G401.6 (cell line): ENCODE measurements at regions not wholly inside any gene's neighbourhood (a gene's known extent, or its start where the extent isn't known, plus 50 kb on each side); places are given as distances from the start of the nearest gene placed in this dataset.

Source experiments
- FAIRE-seq: peaks from 2 replicates; lab custom pipeline; 2012; peaks lifted over from hg19 to GRCh38; lab: Jason Lieb, UNC

GRCh38 chr17:15039366-15039765 is 225.8 kb downstream of the PMP22 start:
- no peak for FAIRE-seq

GRCh38 chr17:15038656-15039055 is 226.5 kb downstream of the PMP22 start:
- no peak for FAIRE-seq

DNA sequence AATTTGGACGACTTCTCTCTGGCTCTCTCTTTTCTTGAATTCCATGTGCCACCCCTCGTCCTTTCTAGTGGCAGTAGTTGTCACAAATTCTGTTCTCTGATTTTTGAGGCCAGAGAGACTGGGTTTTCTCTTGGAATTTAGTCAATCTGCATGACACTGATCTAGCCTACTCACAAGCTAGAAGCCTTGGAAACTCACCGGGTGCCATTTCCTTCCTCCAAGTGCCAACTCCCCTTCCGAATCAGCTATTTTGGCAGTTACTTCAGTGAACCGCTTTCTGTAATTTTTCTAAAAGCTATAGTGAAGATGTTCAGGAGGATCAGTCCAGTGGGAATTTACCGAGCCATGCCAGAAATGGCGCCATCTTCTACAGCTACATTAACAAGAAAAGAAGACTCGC is 228.9 kb downstream of the PMP22 start:
- no peak for FAIRE-seq

DNA sequence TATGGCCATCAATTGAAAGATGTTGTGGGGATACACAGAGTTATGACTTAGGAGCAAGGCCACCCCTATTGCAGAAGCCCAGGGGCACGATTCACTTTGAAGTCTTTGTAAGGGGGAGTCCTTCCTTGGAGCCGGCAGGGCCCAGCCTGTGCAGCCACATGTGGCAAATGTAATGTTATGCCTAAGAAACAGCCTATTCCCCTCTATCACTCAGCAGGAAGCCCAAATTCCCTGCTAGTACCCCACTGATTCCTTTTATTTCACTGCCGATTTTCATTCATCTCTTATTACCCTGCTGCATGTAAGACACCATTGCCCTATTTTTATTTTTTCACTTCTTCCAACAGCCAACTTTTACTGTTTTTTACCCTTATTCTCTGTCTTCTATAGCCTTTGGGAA is 233.2 kb downstream of the PMP22 start:
- FAIRE-seq: no peak

- FAIRE-seq: no peak
These were observed 235.7 kb downstream of the PMP22 start for GRCh38 chr17:15029469-15029868.

GRCh38 chr17:15027853-15028252 is 237.3 kb downstream of the PMP22 start:
- FAIRE-seq: no peak

- FAIRE-seq: no peak
These were observed 239.0 kb downstream of the PMP22 start for GRCh38 chr17:15026088-15026487.

DNA sequence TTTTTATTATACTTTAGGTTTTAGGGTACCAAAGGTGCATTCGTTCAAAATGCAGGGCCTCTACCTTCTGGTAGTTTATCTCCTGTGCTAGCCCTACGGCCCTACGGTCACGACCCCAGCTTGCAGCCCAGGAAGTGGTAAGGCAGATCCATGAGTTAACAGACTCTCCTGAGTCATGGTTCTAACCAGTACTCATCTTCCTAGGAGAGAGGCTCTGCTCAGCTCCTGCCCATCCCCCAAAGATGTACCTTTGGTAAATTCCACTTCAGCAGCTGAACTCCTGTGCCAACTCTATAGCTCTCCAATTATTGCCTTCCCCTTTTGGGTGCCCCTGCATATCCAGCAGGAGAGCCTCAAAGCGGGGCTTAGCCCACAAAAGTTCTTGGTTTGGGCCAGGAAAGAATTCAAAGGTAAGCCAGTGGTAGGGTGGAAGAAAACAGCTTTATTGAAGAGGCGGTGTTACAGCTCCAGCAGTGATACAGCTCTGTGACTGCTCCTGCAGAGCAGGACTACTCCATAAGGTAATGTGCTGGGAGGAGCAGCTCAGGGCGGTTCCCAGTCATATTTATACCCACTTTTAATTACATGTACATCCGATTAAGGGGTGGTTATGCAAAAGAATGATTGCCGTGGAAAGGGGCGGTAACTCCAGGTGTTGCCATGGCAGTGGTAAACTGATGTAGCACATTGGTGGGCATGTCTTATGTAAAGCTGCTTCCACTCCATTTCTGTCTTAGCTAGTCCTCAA is 241.4 kb downstream of the PMP22 start:
- FAIRE-seq: no peak

DNA sequence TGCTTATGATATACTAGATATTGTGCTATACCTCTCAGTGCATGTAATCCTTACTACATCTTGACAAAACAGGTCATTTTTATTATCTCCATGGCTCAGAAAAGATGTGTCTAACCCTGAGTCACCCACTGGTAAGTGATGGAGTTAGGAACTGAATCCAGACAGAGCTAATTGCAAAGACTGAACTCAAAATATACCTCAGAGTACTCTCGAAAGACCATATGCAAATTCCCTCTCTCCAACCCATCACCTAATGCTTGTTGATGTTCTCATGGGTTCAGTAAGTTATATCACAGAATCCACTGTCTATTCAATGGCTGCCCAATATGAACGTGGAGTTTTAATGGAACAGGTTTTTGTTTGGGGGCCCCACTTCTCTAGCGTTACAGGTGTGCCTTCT is 246.0 kb downstream of the PMP22 start:
- FAIRE-seq: no peak

GRCh38 chr17:15012351-15012980 is 252.7 kb downstream of the PMP22 start:
- FAIRE-seq: no peak

DNA sequence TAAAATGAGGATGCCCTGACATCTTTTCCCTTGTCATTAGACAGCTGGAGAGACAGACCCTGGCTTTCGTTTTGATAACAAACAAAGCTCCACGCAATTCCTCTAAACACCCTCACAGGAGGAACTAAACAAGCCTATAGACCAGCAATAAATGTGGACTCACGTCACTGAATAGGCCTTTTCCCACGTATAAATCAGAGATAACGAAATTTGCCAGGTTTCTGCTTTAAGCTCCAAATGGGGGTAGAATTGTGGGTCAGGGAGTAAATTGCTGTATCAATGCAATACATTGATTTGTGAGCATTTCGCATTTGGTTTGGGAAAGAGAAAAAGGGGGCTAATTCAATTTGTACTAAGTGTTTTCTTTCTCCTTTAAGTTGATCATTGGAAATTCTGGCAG is 256.0 kb downstream of the PMP22 start:
- no peak for FAIRE-seq

DNA sequence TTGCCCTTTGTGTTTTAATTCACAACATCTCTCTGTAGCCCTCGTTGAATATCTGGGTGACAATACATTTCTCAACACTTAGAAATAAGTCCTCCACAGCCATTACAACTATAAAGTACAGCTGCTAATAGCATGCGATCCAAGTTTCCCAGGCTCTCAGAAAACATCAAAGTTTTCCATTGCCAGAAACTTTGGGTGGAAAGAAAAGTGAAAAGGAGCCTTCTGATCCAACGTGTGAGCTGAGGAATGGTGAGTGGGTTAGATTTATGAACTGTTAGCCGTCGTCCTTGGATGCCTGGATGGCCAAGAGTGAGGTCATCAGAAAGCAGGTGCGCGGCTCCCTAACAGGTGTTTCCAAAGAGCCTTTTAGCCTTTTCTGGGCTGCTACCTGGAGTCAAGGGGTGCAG is 258.0 kb downstream of the PMP22 start:
- FAIRE-seq: no peak

DNA sequence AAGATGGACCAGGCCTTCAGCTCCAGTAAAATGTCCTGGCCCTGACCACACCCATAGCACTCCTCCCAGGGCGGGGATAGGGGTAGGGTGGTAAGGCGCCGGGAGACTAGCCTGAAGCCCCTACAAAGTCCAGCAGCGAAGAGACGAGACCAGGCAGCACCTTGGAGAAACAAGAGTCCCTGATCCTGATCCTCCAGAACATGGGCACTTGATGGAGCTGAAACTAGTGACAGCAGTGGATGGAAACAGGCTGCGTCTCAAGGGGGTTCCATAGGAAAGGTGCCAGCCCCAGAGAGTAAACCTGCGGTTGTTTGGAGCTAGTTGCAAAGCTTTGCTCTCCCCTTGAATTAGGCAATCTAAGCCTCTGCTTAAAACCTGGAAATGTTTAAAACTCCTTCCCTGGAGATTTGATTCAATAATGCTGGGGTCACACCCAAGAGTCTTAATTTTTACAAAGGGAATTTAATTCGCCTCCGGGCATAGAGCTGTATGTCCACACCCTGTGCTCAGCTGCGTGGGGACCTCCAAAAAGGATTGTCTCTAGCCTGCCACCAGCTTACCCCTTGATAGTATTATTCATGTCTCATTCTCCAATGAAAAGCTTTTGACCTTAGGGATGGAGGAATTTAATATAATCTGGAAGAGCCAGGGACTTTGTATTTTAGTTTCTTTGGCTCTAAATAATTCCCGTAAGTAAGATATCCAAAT is 258.6 kb downstream of the PMP22 start:
- no peak for FAIRE-seq

GRCh38 chr17:15000661-15001060 is 264.5 kb downstream of the PMP22 start:
- FAIRE-seq: no peak

DNA sequence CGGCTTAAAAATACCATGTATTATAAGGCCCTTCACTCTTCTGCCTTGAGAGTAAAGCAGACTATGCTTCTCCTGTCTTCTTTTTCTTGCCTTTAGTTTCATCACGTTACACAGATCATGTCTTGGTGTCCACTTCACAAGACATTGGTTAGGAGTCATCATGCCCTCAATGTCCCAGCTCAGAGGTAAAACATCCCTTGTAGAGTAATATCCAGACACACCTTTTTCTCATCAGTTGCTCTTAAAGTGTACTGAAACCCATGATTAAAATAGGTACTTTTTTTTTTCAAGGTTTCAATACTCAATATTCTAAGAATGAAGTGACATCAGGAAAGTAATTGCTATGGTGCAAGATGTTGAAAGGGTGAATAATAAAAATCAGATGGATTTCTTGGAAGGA is 267.8 kb downstream of the PMP22 start:
- no peak for FAIRE-seq

DNA sequence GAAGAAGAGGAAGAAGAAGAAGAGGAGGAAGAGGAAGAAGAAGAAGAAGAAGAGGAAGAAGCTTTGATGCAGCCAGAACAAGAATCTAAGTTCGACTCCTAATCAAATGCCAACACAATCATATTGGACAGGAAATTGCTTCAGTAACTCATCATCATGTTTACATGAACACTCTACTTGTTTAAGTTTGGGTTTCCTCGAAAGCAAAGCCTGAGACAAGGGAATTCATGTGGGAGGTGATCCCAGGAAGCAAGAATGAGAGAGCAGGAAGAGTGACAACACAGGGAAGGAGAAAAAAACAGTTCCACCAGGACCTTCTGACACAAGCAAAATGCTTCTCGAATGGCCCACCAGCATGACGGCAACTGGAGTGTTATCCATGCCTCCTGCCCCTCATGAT is 279.0 kb downstream of the PMP22 start:
- FAIRE-seq: no peak

GRCh38 chr17:14972844-14973243 is 292.3 kb downstream of the PMP22 start:
- FAIRE-seq: no peak

GRCh38 chr17:14971054-14971453 is 294.1 kb downstream of the PMP22 start:
- FAIRE-seq: no peak

DNA sequence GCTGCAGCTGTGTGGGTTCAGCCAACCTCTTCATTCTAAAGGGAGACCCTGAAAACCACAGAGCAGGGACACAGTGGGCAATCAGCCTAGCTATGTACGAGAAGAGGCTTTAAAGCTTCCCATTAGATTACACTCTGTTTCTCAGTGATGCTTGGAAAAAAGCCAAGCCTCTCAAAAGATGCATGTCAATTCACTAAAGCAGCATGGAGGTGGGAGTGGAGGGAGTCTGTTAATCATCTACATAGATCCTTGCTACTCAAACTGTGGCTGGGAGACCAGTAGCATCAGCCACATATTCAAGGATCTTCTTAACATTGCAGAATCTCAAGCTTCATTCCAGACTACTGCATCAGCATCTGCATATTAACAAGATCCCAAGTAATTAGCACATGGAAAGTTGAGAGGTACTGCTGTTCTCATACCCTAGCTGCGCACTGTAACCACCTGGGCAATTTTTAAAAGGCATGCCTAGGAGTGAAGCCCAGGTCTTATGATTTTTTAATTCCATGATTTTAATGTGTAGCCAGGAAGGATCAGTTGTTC is 305.9 kb downstream of the PMP22 start:
- FAIRE-seq: no peak

DNA sequence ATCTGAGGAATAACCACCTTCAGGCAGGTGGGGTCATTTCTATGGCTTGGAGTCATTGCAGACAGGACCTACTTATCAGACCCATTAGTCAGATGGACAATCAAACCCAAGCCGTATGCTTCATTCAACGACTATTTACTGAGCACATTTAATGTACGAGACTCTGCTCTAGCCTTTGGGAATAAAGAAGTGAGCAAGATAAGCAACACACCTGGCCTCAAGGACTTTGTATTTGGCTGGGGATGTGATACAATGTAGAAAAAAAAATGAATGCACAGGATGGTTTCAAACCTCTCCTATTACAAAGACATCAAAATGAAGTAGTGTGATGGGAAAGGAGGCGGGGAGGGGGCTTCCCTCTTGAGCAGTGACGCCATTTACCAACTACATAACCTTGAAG is 311.7 kb downstream of the PMP22 start:
- no peak for FAIRE-seq

DNA sequence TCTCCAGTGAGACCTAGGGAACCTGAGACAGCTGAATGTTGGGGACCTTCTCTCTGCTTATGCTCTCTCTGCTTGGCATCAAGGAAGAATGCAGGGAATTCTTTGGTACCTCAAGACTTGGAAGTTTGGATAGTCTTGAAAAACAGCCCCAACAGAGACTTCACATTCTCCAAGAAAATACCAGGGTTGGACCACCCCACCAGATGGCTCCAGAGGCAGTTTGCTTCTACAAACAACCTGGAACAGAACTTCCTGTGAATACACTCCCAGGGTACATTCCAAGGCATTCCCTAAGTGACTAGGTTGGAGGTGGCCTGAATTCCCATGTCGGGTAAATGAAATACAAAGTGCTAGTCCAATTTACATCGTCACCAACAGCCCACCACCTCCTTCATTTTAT is 314.4 kb downstream of the PMP22 start:
- no peak for FAIRE-seq

DNA sequence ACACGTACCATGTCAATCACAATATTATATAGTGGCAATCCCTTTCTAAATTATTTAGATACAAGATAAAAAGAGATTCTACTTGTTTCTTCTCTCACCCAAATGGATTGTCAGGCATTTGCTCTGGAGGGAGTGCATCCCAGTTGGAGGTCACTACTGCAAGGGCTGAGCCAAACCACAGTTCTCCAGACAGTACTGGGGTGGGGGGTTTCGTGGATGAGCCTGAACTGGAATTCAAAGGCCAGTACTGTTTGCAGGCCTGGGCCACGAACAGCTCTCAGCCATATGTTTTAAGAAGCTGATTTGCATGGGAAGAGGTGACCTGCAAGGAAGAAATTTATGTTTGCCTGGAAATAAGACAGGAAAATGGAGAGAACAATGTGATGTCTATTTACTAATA is 314.9 kb downstream of the PMP22 start:
- no peak for FAIRE-seq

GRCh38 chr17:14947671-14948070 is 317.5 kb downstream of the PMP22 start:
- FAIRE-seq: no peak
